Lung (tissue), 11 donors: ENCODE measurements at regions not wholly inside any gene's neighbourhood (a gene's known extent, or its start where the extent isn't known, plus 50 kb on each side); places are given as distances from the start of the nearest gene placed in this dataset.

ENCODE experiments used
- ATAC-seq: fragments of 200-7000 bp; cut with Tn5 transposase; one replicate; pipeline ENCODE4 v1.9.1; 2020; ENCODE audit warnings: moderate number of reproducible peaks; ENCODE audit not compliant: insufficient read depth, low FRiP score
- DNase-seq, 3 donors: peaks; one replicate each; pipeline ENCODE4 v3.0.0-alpha.2; 2013 to 2017
- H3K27ac ChIP-seq, 2 donors: one replicate each; pipeline ENCODE4 v1.5.1; 2013; ENCODE audit warnings: mild to moderate bottlenecking in 2 of 2, moderate library complexity in 2 of 2, control low read depth in 1 of 2, inconsistent platforms in 1 of 2, low read depth in 1 of 2, low read length in 1 of 2
- H3K27me3 ChIP-seq, 3 donors: one replicate each; pipeline ENCODE4 v1.5.1; 2013; ENCODE audit warnings: low read length in 2 of 3; ENCODE audit not compliant: control insufficient read depth in 3 of 3, insufficient read depth in 3 of 3
- H3K36me3 ChIP-seq, 4 donors: one replicate each; pipeline ENCODE4 v1.5.1; 2013; ENCODE audit warnings: low read length in 4 of 4, mild to moderate bottlenecking in 1 of 4, moderate library complexity in 1 of 4; ENCODE audit not compliant: control insufficient read depth in 4 of 4, insufficient read depth in 4 of 4
- H3K4me1 ChIP-seq, 5 donors: one replicate each; pipeline ENCODE4 v1.5.1; 2013; ENCODE audit warnings: low read length in 5 of 5, mild to moderate bottlenecking in 2 of 5, moderate library complexity in 1 of 5; ENCODE audit not compliant: control insufficient read depth in 5 of 5, insufficient read depth in 5 of 5
- H3K4me3 ChIP-seq: one replicate; pipeline ENCODE4 v1.5.1; 2013; ENCODE audit warnings: mild to moderate bottlenecking, control low read depth, moderate library complexity
- H3K9ac ChIP-seq, 2 donors: one replicate each; pipeline ENCODE4 v1.5.1; 2013; ENCODE audit warnings: low read length in 2 of 2, control low read depth in 1 of 2; ENCODE audit not compliant: insufficient read depth in 1 of 2
- H3K9me3 ChIP-seq, 4 donors: one replicate each; pipeline ENCODE4 v1.5.1; 2013; ENCODE audit warnings: low read length in 3 of 4, mild to moderate bottlenecking in 1 of 4, moderate library complexity in 1 of 4; ENCODE audit not compliant: control insufficient read depth in 4 of 4, insufficient read depth in 3 of 4
- CTCF ChIP-seq: IDR thresholded peaks from 2 replicates; pipeline ENCODE4 v1.5.1; 2012; ENCODE audit warnings: mild to moderate bottlenecking; ENCODE audit errors: control extremely low read depth, extremely low read depth
- WGBS, 2 donors: extraction: QIAGEN DNeasy Blood & Tissue Kit; methylation state at CpG; one replicate each; pipeline ENCODE4 v1.1.7; 2013; 5-methylcytosine and 5-hydroxymethylcytosine counted together
- donor health status: control.
- donor health status: control.
- donor health status: Bipolar disorder and iron deficiency.
- donor health status: healthy.
- donor health status: DM: yes; HTN: yes; CAD: no.

GRCh38 chr11:33646629-33647028, 54.0 kb downstream of the C11orf91 start:
- H3K27ac ChIP-seq = no peak overlapping the region
- TF ChIP-seq CTCF = no peak
- no peaks in the 10 kb centered on the region for H3K27me3 ChIP-seq
- H3K9ac ChIP-seq = no peak overlapping the region
- H3K4me1 ChIP-seq = peaks cover 0 to 4% (median 0%) of the 10 kb centered on the region in 5 donors
- DNase-seq (no peak), ATAC-seq (no peak)
- WGBS, 2 donors = 50 to 71% methylated on average over 3 of the region's 3 CpGs
- H3K9me3 ChIP-seq = no peaks in the 10 kb centered on the region
- H3K36me3 ChIP-seq = no peaks in the 10 kb centered on the region
- H3K4me3 ChIP-seq = no peak overlapping the region

- no peak overlapping the region for H3K9ac ChIP-seq
- no peaks in the 10 kb centered on the region for H3K27me3 ChIP-seq
- DNase-seq (no peak), ATAC-seq (no peak)
- H3K36me3 ChIP-seq = no peaks in the 10 kb centered on the region
- no peak overlapping the region for H3K27ac ChIP-seq
- no peaks in the 10 kb centered on the region for H3K4me1 ChIP-seq
- no peak overlapping the region for H3K4me3 ChIP-seq
- WGBS, 2 donors = 87 to 95% methylated on average over 4 of the region's 4 CpGs
- no peaks in the 10 kb centered on the region for H3K9me3 ChIP-seq
- TF ChIP-seq CTCF = no peak
These were observed 54.5 kb downstream of the C11orf91 start for GRCh38 chr11:33646168-33646567.

GRCh38 chr11:33645686-33646085, 54.9 kb downstream of the C11orf91 start:
- no peak for TF ChIP-seq CTCF
- no peak for ATAC-seq
- Histone ChIP-seq H3K4me1 (peaks cover 0 to 3% (median 0%) of the 10 kb centered on the region in 5 donors), H3K9ac (no peak overlapping the region), H3K36me3 (no peaks in the 10 kb centered on the region), H3K27me3 (no peaks in the 10 kb centered on the region), H3K9me3 (no peaks in the 10 kb centered on the region), H3K4me3 (no peak overlapping the region), H3K27ac (no peak overlapping the region)
- WGBS, 2 donors = 92% methylated on average over 20 of the region's 20 CpGs
- no peak for DNase-seq

GRCh38 chr11:33643167-33643824, 57.3 kb downstream of the C11orf91 start:
- H3K9ac ChIP-seq = no peak overlapping the region
- TF ChIP-seq CTCF = no peak
- H3K9me3 ChIP-seq = no peaks in the 10 kb centered on the region
- no peaks in the 10 kb centered on the region for H3K27me3 ChIP-seq
- peaks cover 0 to 3% (median 0%) of the 10 kb centered on the region in 5 donors for H3K4me1 ChIP-seq
- no peak overlapping the region for H3K27ac ChIP-seq
- H3K36me3 ChIP-seq = no peaks in the 10 kb centered on the region
- DNase-seq = no peak
- no peak overlapping the region for H3K4me3 ChIP-seq
- 85 to 90% methylated on average over 3 of the region's 3 CpGs for WGBS, 2 donors
- ATAC-seq = no peak
